DOHH2 (cell line): ENCODE measurements at regions not wholly inside any gene's neighbourhood (a gene's known extent, or its start where the extent isn't known, plus 50 kb on each side); places are given as distances from the start of the nearest gene placed in this dataset.

Experiments used
- H3F3A ChIP-seq: fragments of 200-600 bp; sonication (generic), shearing (Covaris generic); 2 replicates; pipeline ENCODE4 v1.6.0; 2016; ENCODE audit warnings: antibody characterized with exemption, mild to moderate bottlenecking; ENCODE audit not compliant: control insufficient read depth, insufficient read depth
- H3K27ac ChIP-seq: fragments of 200-600 bp; sonication (generic); 2 replicates; pipeline ENCODE4 v1.5.1; 2014; ENCODE audit warnings: low read depth, mild to moderate bottlenecking, low read length, moderate library complexity
- H3K27me3 ChIP-seq: fragments of 200-600 bp; sonication (generic); 2 replicates; pipeline ENCODE4 v1.6.1; 2014; ENCODE audit warnings: mild to moderate bottlenecking, low read length, mixed read lengths; ENCODE audit not compliant: control insufficient read depth
- H3K36me3 ChIP-seq: fragments of 200-600 bp; sonication (generic); 2 replicates; pipeline ENCODE4 v1.6.1; 2014; ENCODE audit warnings: mild to moderate bottlenecking, low read length, moderate library complexity, mixed read lengths; ENCODE audit not compliant: control insufficient read depth
- H3K4me1 ChIP-seq: fragments of 200-600 bp; sonication (generic); 2 replicates; pipeline ENCODE4 v1.6.1; 2014; ENCODE audit warnings: mild to moderate bottlenecking, low read length, mixed read lengths; ENCODE audit not compliant: control insufficient read depth
- H3K4me2 ChIP-seq: fragments of 200-600 bp; sonication (generic); 2 replicates; pipeline ENCODE4 v1.6.0; 2014; ENCODE audit warnings: mild to moderate bottlenecking, low read length, moderate library complexity
- H3K4me3 ChIP-seq: fragments of 200-600 bp; sonication (generic); 2 replicates; pipeline ENCODE4 v1.5.1; 2014; ENCODE audit warnings: mild to moderate bottlenecking, low read length, mixed read lengths
- H3K79me2 ChIP-seq: fragments of 200-600 bp; sonication (generic); 2 replicates; pipeline ENCODE4 v1.6.1; 2014; ENCODE audit warnings: mild to moderate bottlenecking, low read length, mixed read lengths; ENCODE audit not compliant: control insufficient read depth
- H3K9me2 ChIP-seq: fragments of 200-600 bp; sonication (generic); replicated peaks from 2 replicates; pipeline ENCODE4 v1.6.1; 2014; ENCODE audit warnings: mild to moderate bottlenecking, low read length, mixed read lengths; ENCODE audit not compliant: control insufficient read depth
- H3K9me3 ChIP-seq: fragments of 200-600 bp; sonication (generic); 2 replicates; pipeline ENCODE4 v1.6.1; 2014; ENCODE audit warnings: antibody characterized with exemption, low read length, mixed read lengths; ENCODE audit not compliant: control insufficient read depth, insufficient read depth
- H4K20me1 ChIP-seq: fragments of 200-600 bp; sonication (generic); 2 replicates; pipeline ENCODE4 v1.6.0; 2014; ENCODE audit warnings: low read depth, mild to moderate bottlenecking, antibody characterized with exemption, low read length, moderate library complexity; ENCODE audit not compliant: control insufficient read depth, insufficient read depth
- EZH2phosphoT487 ChIP-seq: fragments of 200-600 bp; sonication (generic); IDR thresholded peaks from 2 replicates; pipeline ENCODE4 v1.6.1; 2017; ENCODE audit warnings: borderline replicate concordance, mild to moderate bottlenecking, antibody characterized with exemption, low read length, moderate library complexity, mixed read lengths
- TF ChIP-seq, protein P1 (sequence below): fragments of 200-600 bp; sonication (generic); IDR thresholded peaks from one replicate; pipeline ENCODE4 v1.5.1; 2014; ENCODE audit warnings: antibody characterized with exemption, mild to moderate bottlenecking, low read depth, low read length; ENCODE audit not compliant: poor library complexity, severe bottlenecking

DNA sequence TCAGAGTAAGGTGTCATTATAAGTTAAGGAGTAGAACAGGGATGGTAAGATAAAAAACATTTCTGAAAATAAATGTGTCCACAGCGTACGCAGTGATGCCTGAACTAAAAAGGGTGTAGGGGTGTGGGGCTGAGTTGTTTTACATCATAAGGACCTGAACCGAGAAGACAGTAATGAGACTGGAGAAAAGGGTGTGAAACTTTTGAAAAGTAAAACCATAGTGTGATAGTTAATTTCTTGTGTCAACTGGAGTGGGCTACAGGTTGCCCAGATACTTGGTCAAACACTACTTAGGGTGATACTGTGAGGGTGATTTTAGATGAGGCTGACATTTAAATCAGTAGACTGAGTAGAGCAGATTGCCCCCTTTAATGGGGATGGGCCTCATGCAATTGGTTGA lies 169.0 kb upstream of the PRPS1L1 start:
- no peaks in the 10 kb centered on the region for H3K27me3 ChIP-seq
- no peaks in the 10 kb centered on the region for H3K4me1 ChIP-seq
- H3K79me2 ChIP-seq: no peaks in the 10 kb centered on the region
- H3K9me3 ChIP-seq: no peaks in the 10 kb centered on the region
- no peaks in the 10 kb centered on the region for H4K20me1 ChIP-seq
- no peak overlapping the region for H3K4me2 ChIP-seq
- H3K9me2 ChIP-seq: no peaks in the 10 kb centered on the region
- no peak for TF ChIP-seq EZH2phosphoT487
- TF ChIP-seq, protein P1, sequence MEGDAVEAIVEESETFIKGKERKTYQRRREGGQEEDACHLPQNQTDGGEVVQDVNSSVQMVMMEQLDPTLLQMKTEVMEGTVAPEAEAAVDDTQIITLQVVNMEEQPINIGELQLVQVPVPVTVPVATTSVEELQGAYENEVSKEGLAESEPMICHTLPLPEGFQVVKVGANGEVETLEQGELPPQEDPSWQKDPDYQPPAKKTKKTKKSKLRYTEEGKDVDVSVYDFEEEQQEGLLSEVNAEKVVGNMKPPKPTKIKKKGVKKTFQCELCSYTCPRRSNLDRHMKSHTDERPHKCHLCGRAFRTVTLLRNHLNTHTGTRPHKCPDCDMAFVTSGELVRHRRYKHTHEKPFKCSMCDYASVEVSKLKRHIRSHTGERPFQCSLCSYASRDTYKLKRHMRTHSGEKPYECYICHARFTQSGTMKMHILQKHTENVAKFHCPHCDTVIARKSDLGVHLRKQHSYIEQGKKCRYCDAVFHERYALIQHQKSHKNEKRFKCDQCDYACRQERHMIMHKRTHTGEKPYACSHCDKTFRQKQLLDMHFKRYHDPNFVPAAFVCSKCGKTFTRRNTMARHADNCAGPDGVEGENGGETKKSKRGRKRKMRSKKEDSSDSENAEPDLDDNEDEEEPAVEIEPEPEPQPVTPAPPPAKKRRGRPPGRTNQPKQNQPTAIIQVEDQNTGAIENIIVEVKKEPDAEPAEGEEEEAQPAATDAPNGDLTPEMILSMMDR: no peak
- no peaks in the 10 kb centered on the region for H3F3A ChIP-seq
- no peak overlapping the region for H3K4me3 ChIP-seq
- H3K27ac ChIP-seq: no peak overlapping the region
- no peaks in the 10 kb centered on the region for H3K36me3 ChIP-seq

DNA sequence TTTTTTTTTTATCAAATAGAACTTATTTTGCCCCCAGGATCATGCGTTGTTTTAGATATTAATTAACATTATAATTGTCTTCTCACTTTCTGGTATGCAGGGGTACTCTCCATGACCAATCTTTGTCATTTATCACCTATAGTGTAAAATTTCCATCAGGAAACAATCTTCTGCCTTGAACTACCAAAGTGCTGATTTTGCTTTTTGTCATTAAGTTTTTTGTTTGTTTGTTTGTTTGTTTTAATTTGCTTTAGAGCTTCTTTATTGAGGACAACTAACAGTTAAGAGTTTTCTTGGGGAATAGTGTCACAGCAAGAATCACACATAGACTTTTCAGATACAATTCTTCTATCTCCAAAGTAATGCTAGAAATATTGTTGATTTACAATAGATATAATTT lies 171.2 kb upstream of the PRPS1L1 start:
- H3K9me3 ChIP-seq: no peaks in the 10 kb centered on the region
- H3K9me2 ChIP-seq: no peaks in the 10 kb centered on the region
- no peak overlapping the region for H3K27ac ChIP-seq
- H4K20me1 ChIP-seq: no peaks in the 10 kb centered on the region
- peaks cover 8% of the 10 kb centered on the region for H3K4me1 ChIP-seq
- no peaks in the 10 kb centered on the region for H3K79me2 ChIP-seq
- H3K27me3 ChIP-seq: no peaks in the 10 kb centered on the region
- H3K36me3 ChIP-seq: no peaks in the 10 kb centered on the region
- H3F3A ChIP-seq: no peaks in the 10 kb centered on the region; the same call in 1 of the 2 replicates
- no peak overlapping the region for H3K4me3 ChIP-seq
- no peak overlapping the region for H3K4me2 ChIP-seq
- TF ChIP-seq, protein P1: no peak
- no peak for TF ChIP-seq EZH2phosphoT487

DNA sequence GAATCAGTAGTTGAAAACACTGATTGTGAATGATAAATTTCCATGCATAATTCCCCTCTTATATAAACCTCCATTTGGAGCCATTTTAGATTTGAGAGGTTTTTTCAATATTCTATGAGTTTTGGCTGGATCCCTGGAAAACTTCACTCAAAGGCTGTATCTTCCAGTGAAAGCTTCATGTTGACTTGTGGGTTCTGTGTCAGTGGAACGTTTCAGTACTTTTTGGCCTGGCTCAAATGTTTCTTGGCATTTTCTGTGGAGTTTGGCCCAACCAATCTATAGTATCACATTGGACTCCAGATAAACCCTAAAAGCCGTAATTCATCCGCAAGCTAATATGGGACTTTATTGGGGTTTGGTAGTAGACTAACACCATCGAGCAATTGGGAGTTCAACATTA lies 172.6 kb upstream of the PRPS1L1 start:
- no peaks in the 10 kb centered on the region for H3K9me3 ChIP-seq
- no peaks in the 10 kb centered on the region for H4K20me1 ChIP-seq
- H3K27ac ChIP-seq: no peak overlapping the region
- no peaks in the 10 kb centered on the region for H3K79me2 ChIP-seq
- H3K27me3 ChIP-seq: no peaks in the 10 kb centered on the region
- H3K4me3 ChIP-seq: no peak overlapping the region
- no peaks in the 10 kb centered on the region for H3K9me2 ChIP-seq
- no peaks in the 10 kb centered on the region; the same call in 1 of the 2 replicates for H3F3A ChIP-seq
- no peak overlapping the region for H3K4me2 ChIP-seq
- no peak for TF ChIP-seq EZH2phosphoT487
- TF ChIP-seq, protein P1: no peak
- no peaks in the 10 kb centered on the region for H3K36me3 ChIP-seq
- H3K4me1 ChIP-seq: peaks cover 8% of the 10 kb centered on the region

DNA sequence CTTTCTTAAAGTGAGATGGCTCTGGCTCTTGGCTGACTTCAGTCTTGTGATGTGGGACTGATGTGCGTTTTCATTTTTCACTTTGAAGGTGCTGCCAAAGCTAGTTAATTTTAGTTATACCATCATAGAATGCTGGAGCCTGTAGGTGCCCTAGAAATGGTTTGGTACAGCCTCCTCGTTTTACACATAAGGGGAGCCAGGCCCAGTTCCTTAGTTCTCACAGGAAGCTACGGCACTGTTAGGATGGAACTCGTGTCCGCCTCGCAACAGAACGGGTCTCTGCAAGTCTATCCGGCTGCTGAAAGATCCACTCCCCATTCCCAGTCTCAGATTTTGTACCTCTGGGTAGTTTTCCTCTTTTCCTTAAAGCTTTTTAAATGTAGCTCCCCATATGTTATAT lies 173.2 kb upstream of the PRPS1L1 start:
- Histone ChIP-seq H3K9me3 (no peaks in the 10 kb centered on the region), H3K36me3 (no peaks in the 10 kb centered on the region), H3K79me2 (no peaks in the 10 kb centered on the region), H3K27ac (no peak overlapping the region), H3K27me3 (no peaks in the 10 kb centered on the region), H4K20me1 (no peaks in the 10 kb centered on the region), H3K9me2 (no peaks in the 10 kb centered on the region), H3K4me3 (no peak overlapping the region), H3K4me1 (peaks cover 8% of the 10 kb centered on the region), H3F3A (no peaks in the 10 kb centered on the region; the same call in 1 of the 2 replicates), H3K4me2 (no peak overlapping the region)
- TF ChIP-seq, protein P1: no peak
- TF ChIP-seq EZH2phosphoT487: no peak
